ENCODE measurements at regions not wholly inside any gene's neighbourhood (a gene's known extent, or its start where the extent isn't known, plus 50 kb on each side); places are given as distances from the start of the nearest gene placed in this dataset.

DNA sequence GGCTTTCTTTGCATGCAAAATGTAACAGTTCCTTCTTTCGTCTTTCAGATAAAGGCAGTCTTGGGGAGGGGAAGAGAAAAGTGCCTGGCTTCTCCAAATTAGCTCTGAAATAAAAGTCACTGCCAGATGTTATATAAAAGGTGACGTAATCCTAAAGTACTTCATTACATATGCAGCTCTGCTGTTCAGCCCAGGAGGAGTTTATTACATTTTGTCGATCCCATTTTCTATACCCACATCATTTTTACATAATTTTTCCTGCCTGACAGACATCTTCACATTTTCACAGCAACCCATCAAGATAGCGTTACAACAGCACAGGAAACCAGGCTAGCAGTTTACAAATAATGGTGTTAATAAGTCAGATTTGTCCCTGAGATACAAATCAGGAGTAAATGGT, 86.7 kb upstream of the SLC30A5 start:
- TF ChIP-seq, protein P1, sequence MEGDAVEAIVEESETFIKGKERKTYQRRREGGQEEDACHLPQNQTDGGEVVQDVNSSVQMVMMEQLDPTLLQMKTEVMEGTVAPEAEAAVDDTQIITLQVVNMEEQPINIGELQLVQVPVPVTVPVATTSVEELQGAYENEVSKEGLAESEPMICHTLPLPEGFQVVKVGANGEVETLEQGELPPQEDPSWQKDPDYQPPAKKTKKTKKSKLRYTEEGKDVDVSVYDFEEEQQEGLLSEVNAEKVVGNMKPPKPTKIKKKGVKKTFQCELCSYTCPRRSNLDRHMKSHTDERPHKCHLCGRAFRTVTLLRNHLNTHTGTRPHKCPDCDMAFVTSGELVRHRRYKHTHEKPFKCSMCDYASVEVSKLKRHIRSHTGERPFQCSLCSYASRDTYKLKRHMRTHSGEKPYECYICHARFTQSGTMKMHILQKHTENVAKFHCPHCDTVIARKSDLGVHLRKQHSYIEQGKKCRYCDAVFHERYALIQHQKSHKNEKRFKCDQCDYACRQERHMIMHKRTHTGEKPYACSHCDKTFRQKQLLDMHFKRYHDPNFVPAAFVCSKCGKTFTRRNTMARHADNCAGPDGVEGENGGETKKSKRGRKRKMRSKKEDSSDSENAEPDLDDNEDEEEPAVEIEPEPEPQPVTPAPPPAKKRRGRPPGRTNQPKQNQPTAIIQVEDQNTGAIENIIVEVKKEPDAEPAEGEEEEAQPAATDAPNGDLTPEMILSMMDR (IDR thresholded peaks at IDR 0.05; ENCODE audit: borderline replicate concordance, extremely low read depth, low read length, poor library complexity, severe bottlenecking): no peak
- no peak for TF ChIP-seq EZH2 (IDR thresholded peaks at IDR 0.05; ENCODE audit: borderline replicate concordance, low read depth, low read length, severe bottlenecking)

Data from DND-41 (cell line).